SK-N-SH (cell line): ENCODE measurements at regions not wholly inside any gene's neighbourhood (a gene's known extent, or its start where the extent isn't known, plus 50 kb on each side); places are given as distances from the start of the nearest gene placed in this dataset.

ENCODE experiments used
- CTCF ChIA-PET: fragments of 300-600, 350-600 bp; formaldehyde crosslinking; extraction: SDS; loops from one replicate; lab custom pipeline; 2021; lab: Yijun Ruan, JAX
- POLR2A ChIA-PET: fragments of 350-600 bp; sonication (Branson Sonifier 250); formaldehyde crosslinking; extraction: SDS; loops from one replicate; lab custom pipeline; 2020; ENCODE audit warnings: antibody characterized with exemption, inconsistent platforms; lab: Yijun Ruan, JAX
- DNase-seq: peaks from one replicate; pipeline ENCODE4 v3.0.0; 2012
- H2AFZ ChIP-seq: fragments of 200-600 bp; sonication (generic); 2 replicates; pipeline ENCODE4 v1.8.1; 2016; ENCODE audit warnings: antibody characterized with exemption, mild to moderate bottlenecking, low read depth
- H3F3A ChIP-seq: fragments of 200-600 bp; sonication (generic); replicated peaks from 2 replicates; pipeline ENCODE3; 2016; ENCODE audit warnings: antibody characterized with exemption, mild to moderate bottlenecking; ENCODE audit not compliant: insufficient read depth
- H3K27ac ChIP-seq, 2 experiments: fragments of 200-500 bp in 1 of 2; fragments of 200-600 bp in 1 of 2; sonication (Bioruptor generic) in 1 of 2; sonication (generic), shearing (Covaris generic) in 1 of 2; 2 replicates each; pipeline versions ENCODE4 v1.5.1 to v1.6.1; 2014 to 2016; ENCODE audit warnings: low read depth in 2 of 2, inconsistent platforms in 1 of 2, low read length in 1 of 2, mild to moderate bottlenecking in 1 of 2, mixed read lengths in 1 of 2
- H3K27me3 ChIP-seq: fragments of 200-600 bp; sonication (generic), shearing (Covaris generic); 2 replicates; pipeline ENCODE4 v1.6.1; 2016; ENCODE audit warnings: mixed run types; ENCODE audit not compliant: insufficient read depth
- H3K36me3 ChIP-seq, 2 experiments: fragments of 200-500 bp in 1 of 2; fragments of 200-600 bp in 1 of 2; sonication (Bioruptor generic) in 1 of 2; sonication (generic) in 1 of 2; replicated peaks in 1 of 2; 2 replicates each; pipeline versions ENCODE3 to v1.5.1; 2014 to 2016; ENCODE audit warnings: low read length in 1 of 2, mild to moderate bottlenecking in 1 of 2; ENCODE audit not compliant: insufficient read depth in 2 of 2, control insufficient read depth in 1 of 2
- H3K4me1 ChIP-seq, 2 experiments: fragments of 200-500 bp in 1 of 2; fragments of 200-600 bp in 1 of 2; sonication (Bioruptor generic) in 1 of 2; sonication (generic), shearing (Covaris generic) in 1 of 2; 2 replicates each; pipeline versions ENCODE4 v1.5.1 to v1.6.1; 2014 to 2016; ENCODE audit warnings: low read depth in 1 of 2, low read length in 1 of 2, mixed run types in 1 of 2; ENCODE audit not compliant: insufficient read depth in 2 of 2, control insufficient read depth in 1 of 2
- H3K4me2 ChIP-seq: fragments of 200-600 bp; sonication (generic), shearing (Covaris generic); 2 replicates; pipeline ENCODE4 v1.6.1; 2017; ENCODE audit warnings: mixed run types
- H3K4me3 ChIP-seq, 2 experiments: fragments of 200-500 bp in 1 of 2; fragments of 200-600 bp in 1 of 2; sonication (Bioruptor generic) in 1 of 2; sonication (generic), shearing (Covaris generic) in 1 of 2; 2 replicates each; pipeline versions ENCODE4 v1.5.1 to v1.8.1; 2014 to 2016; ENCODE audit warnings: low read depth in 2 of 2, inconsistent platforms in 1 of 2, low read length in 1 of 2, mild to moderate bottlenecking in 1 of 2, mixed read lengths in 1 of 2, moderate library complexity in 1 of 2
- H3K79me2 ChIP-seq: fragments of 200-600 bp; sonication (generic); 2 replicates; pipeline ENCODE4 v1.8.1; 2017; ENCODE audit warnings: mild to moderate bottlenecking; ENCODE audit not compliant: insufficient read depth
- H3K9ac ChIP-seq: fragments of 200-600 bp; sonication (generic); 2 replicates; pipeline ENCODE4 v1.6.1; 2017; ENCODE audit warnings: mixed run types
- H3K9me2 ChIP-seq: fragments of 200-600 bp; sonication (generic); 2 replicates; pipeline ENCODE4 v1.6.1; 2017; ENCODE audit warnings: mixed run types
- H3K9me3 ChIP-seq: fragments of 200-600 bp; sonication (generic); 2 replicates; pipeline ENCODE4 v1.6.1; 2017; ENCODE audit warnings: mixed run types, mild to moderate bottlenecking, moderate library complexity
- H4K20me1 ChIP-seq: fragments of 200-600 bp; sonication (generic); 2 replicates; pipeline ENCODE4 v1.6.1; 2017; ENCODE audit warnings: mild to moderate bottlenecking, mixed run types; ENCODE audit not compliant: insufficient read depth
- ELF1 ChIP-seq: IDR thresholded peaks from 2 replicates; pipeline ENCODE4 v1.4.0; 2012
- FOSL2 ChIP-seq: IDR thresholded peaks from 2 replicates; pipeline ENCODE4 v1.4.0; 2012; ENCODE audit warnings: low read depth, mild to moderate bottlenecking, moderate library complexity, borderline replicate concordance
- FOXJ3 ChIP-seq: sonication (generic); formaldehyde crosslinking; IDR thresholded peaks from 2 replicates; pipeline ENCODE4 v1.5.1; 2020; ENCODE audit warnings: mild to moderate bottlenecking, missing genetic modification reagents
- GATA2 ChIP-seq: sonication (generic); formaldehyde crosslinking; IDR thresholded peaks from 2 replicates; pipeline ENCODE4 v1.5.0; 2020; ENCODE audit warnings: mild to moderate bottlenecking, missing genetic modification reagents
- JUND ChIP-seq: IDR thresholded peaks from 2 replicates; pipeline ENCODE4 v1.4.0; 2012
- MEF2A ChIP-seq: IDR thresholded peaks from 2 replicates; pipeline ENCODE4 v1.4.0; 2012; ENCODE audit warnings: low read depth, borderline replicate concordance
- NRF1 ChIP-seq: IDR thresholded peaks from 2 replicates; pipeline ENCODE4 v1.6.1; 2012; ENCODE audit warnings: low read depth, mild to moderate bottlenecking, low read length
- POLR2AphosphoS5 ChIP-seq: IDR thresholded peaks from 2 replicates; pipeline ENCODE4 v1.6.1; 2012; ENCODE audit warnings: low read depth, low read length
- RCOR1 ChIP-seq: fragments of 150-350 bp; IDR thresholded peaks from 2 replicates; pipeline ENCODE4 v1.6.1; 2017; ENCODE audit warnings: antibody characterized with exemption, low read length
- REST ChIP-seq: IDR thresholded peaks from 2 replicates; pipeline ENCODE4 v1.6.1; 2012; ENCODE audit warnings: mild to moderate bottlenecking, low read depth, low read length, moderate library complexity
- RXRA ChIP-seq: IDR thresholded peaks from 2 replicates; pipeline ENCODE4 v1.4.0; 2012; ENCODE audit warnings: low read depth, mild to moderate bottlenecking, borderline replicate concordance
- SIN3A ChIP-seq: IDR thresholded peaks from 2 replicates; pipeline ENCODE4 v1.6.1; 2012; ENCODE audit warnings: low read depth, mild to moderate bottlenecking, low read length, moderate library complexity, borderline replicate concordance
- TAF1 ChIP-seq: IDR thresholded peaks from 2 replicates; pipeline ENCODE4 v1.6.1; 2012; ENCODE audit warnings: low read depth, mild to moderate bottlenecking, low read length, moderate library complexity, borderline replicate concordance
- TCF12 ChIP-seq: IDR thresholded peaks from 2 replicates; pipeline ENCODE4 v1.4.0; 2012
- TEAD4 ChIP-seq: IDR thresholded peaks from 2 replicates; pipeline ENCODE4 v1.4.0; 2012; ENCODE audit warnings: mild to moderate bottlenecking, borderline replicate concordance; ENCODE audit not compliant: insufficient read depth
- USF1 ChIP-seq: IDR thresholded peaks from 2 replicates; pipeline ENCODE4 v1.4.0; 2012; ENCODE audit warnings: low read depth, borderline replicate concordance
- USF2 ChIP-seq: fragments of 150-350 bp; IDR thresholded peaks from 2 replicates; pipeline ENCODE4 v1.6.1; 2017; ENCODE audit warnings: antibody characterized with exemption, low read length, low read depth, borderline replicate concordance
- YY1 ChIP-seq: IDR thresholded peaks from 2 replicates; pipeline ENCODE4 v1.4.0; 2012; ENCODE audit warnings: low read depth, mild to moderate bottlenecking
- WGBS: methylation state at CpG from one replicate; pipeline ENCODE4 v1.1.6; 2017; ENCODE audit warnings: low lambda C conversion rate; 5-methylcytosine and 5-hydroxymethylcytosine counted together

- Histone ChIP-seq H3K9ac (no peak overlapping the region), H3K9me2 (no peaks in the 10 kb centered on the region), H3K27me3 (no peaks in the 10 kb centered on the region), H3K27ac (no peak overlapping the region), H3K36me3 (no peaks in the 10 kb centered on the region), H3K4me2 (no peak overlapping the region), H3K9me3 (no peaks in the 10 kb centered on the region), H3K4me1 (no peaks in the 10 kb centered on the region), H3K79me2 (no peaks in the 10 kb centered on the region), H3F3A (no peaks in the 10 kb centered on the region), H2AFZ (no peak overlapping the region), H3K4me3 (no peak overlapping the region), H4K20me1 (no peaks in the 10 kb centered on the region)
- 61% methylated on average over 4 of the region's 5 CpGs for WGBS
- CTCF ChIA-PET, result no interaction called here
- POLR2A ChIA-PET, result no interaction called here
- TF ChIP-seq MEF2A (no peak), YY1 (no peak), POLR2AphosphoS5 (no peak), JUND (no peak), RCOR1 (no peak), TEAD4 (no peak), ELF1 (no peak)
- DNase-seq, result no peak
These were observed 1315.2 kb upstream of the MIR17HG start for GRCh38 chr13:90032313-90032712.

- 69% methylated on average over 9 of the region's 14 CpGs for WGBS
- no peaks in the 10 kb centered on the region for H3K4me1 ChIP-seq
- no peak overlapping the region for H3K4me2 ChIP-seq
- no peak overlapping the region for H3K4me3 ChIP-seq
- no peaks in the 10 kb centered on the region for H3K27me3 ChIP-seq
- DNase-seq, result no peak
- H2AFZ ChIP-seq, result no peak overlapping the region
- H3K9me2 ChIP-seq, result no peaks in the 10 kb centered on the region
- no peaks in the 10 kb centered on the region for H4K20me1 ChIP-seq
- H3K79me2 ChIP-seq, result no peaks in the 10 kb centered on the region
- CTCF ChIA-PET, result no interaction called here
- H3F3A ChIP-seq, result no peaks in the 10 kb centered on the region
- H3K36me3 ChIP-seq, result no peaks in the 10 kb centered on the region
- no peak overlapping the region for H3K9ac ChIP-seq
- H3K27ac ChIP-seq, result no peak overlapping the region
- no peak for TF ChIP-seq FOSL2
- TF ChIP-seq TCF12, result no peak
- no peak for TF ChIP-seq POLR2AphosphoS5
- no peak for TF ChIP-seq ELF1
- no peak for TF ChIP-seq FOXJ3 (CRISPR knock-in tag)
- no peak for TF ChIP-seq SIN3A
- TF ChIP-seq TAF1, result no peak
- TF ChIP-seq GATA2, result no peak
- no peak for TF ChIP-seq REST
- TF ChIP-seq RCOR1, result no peak
- no peak for TF ChIP-seq NRF1
- no peak for TF ChIP-seq USF2
- TF ChIP-seq USF1, result no peak
- no peak for TF ChIP-seq MEF2A
- no peak for TF ChIP-seq RXRA
- POLR2A ChIA-PET, result no interaction called here
- no peaks in the 10 kb centered on the region for H3K9me3 ChIP-seq
These were observed 1314.5 kb upstream of the MIR17HG start for GRCh38 chr13:90032841-90033493.
